Stomach (tissue), 8 donors: ENCODE measurements at regions not wholly inside any gene's neighbourhood (a gene's known extent, or its start where the extent isn't known, plus 50 kb on each side); places are given as distances from the start of the nearest gene placed in this dataset.

Experiments
- DNase-seq, 2 donors: peaks; one replicate each; pipeline versions ENCODE4 v3.0.0 to v3.0.0-alpha.2; 2013 to 2019
- H3K27ac ChIP-seq, 5 donors: fragments of 200-600 bp in 4 of 5; sonication (generic) in 4 of 5; one replicate each; pipeline ENCODE4 v1.5.1; 2013 to 2019; ENCODE audit warnings: mild to moderate bottlenecking in 1 of 5, moderate library complexity in 1 of 5
- H3K27me3 ChIP-seq, 3 donors: fragments of 200-600 bp; sonication (generic); one replicate each; pipeline ENCODE4 v1.5.1; 2017 to 2019; ENCODE audit warnings: mixed run types in 1 of 3
- H3K36me3 ChIP-seq, 4 donors: fragments of 200-600 bp; sonication (generic); 1 replicate in 3 of 4; 2 replicates in 1 of 4; pipeline ENCODE4 v1.5.1; 2016 to 2019
- H3K4me1 ChIP-seq, 4 donors: fragments of 200-600 bp; sonication (generic); one replicate each; pipeline ENCODE4 v1.5.1; 2016 to 2019
- H3K4me3 ChIP-seq, 4 donors: fragments of 200-600 bp; sonication (generic) in 3 of 4; one replicate each; pipeline ENCODE4 v1.5.1; 2016 to 2019; ENCODE audit warnings: mild to moderate bottlenecking in 1 of 4
- H3K9me3 ChIP-seq, 4 donors: fragments of 200-600 bp; sonication (generic); one replicate each; pipeline ENCODE4 v1.5.1; 2016 to 2019
- EP300 ChIP-seq: sonication (generic); formaldehyde crosslinking; IDR thresholded peaks from one replicate; pipeline ENCODE4 v1.6.1; 2017; ENCODE audit warnings: antibody characterized with exemption
- POLR2A ChIP-seq, 4 donors: fragments of 450-650 bp; IDR thresholded peaks; one replicate each; pipeline ENCODE4 v1.6.1; 2016; ENCODE audit warnings: antibody characterized with exemption in 4 of 4, control low read depth in 2 of 4, mild to moderate bottlenecking in 1 of 4, moderate library complexity in 1 of 4
- POLR2AphosphoS5 ChIP-seq, 3 donors: sonication (generic); formaldehyde crosslinking; IDR thresholded peaks; one replicate each; pipeline ENCODE4 v1.6.1; 2016; ENCODE audit warnings: antibody characterized with exemption in 3 of 3
- WGBS, 5 donors: extraction: QIAGEN DNeasy Blood & Tissue Kit in 3 of 5; methylation state at CpG; one replicate each; pipeline versions ENCODE4 v1.1.5 to v1.1.7; 2013 to 2018; 5-methylcytosine and 5-hydroxymethylcytosine counted together
- intact Hi-C: fragments of 100-400 bp; cut with DNase I; formaldehyde crosslinking; loops from one replicate; pipeline ENCODE4 v1.15.1; 2023; ENCODE audit warnings: low total_unique reads
- TF ChIP-seq, protein P1 (sequence below), 7 experiments: fragments of 450-650 bp in 4 of 7; fragments of 200-600 bp in 3 of 7; sonication (generic) in 3 of 7; IDR thresholded peaks; one replicate each; pipeline ENCODE4 v1.5.1; 2016 to 2019; ENCODE audit warnings: antibody characterized with exemption in 7 of 7, control low read depth in 2 of 7, mild to moderate bottlenecking in 1 of 7
- donor health status: healthy with polysubstance abuse.
- donor health status: Bipolar disorder and iron deficiency.
- donor health status: healthy.

DNA sequence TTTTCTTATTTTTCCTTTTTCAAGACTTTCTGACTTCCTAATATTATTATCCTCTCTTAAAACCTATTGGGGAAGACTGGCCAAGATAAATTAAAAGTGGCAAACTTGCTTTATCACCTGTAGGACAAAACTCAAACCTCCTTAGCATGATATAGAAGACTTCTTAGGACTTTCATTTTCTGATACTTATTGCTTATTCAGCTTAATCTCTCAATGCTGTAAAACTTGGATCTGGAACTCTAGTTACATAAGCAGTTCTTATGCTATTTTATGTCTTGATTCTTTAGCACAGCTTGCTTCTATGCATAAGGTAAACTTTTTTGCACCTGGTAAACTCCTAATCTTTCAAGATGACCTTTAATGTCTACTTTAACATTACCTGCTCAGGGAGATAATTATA, 382.3 kb upstream of the LRRC7 start:
- DNase-seq = no peak

DNA sequence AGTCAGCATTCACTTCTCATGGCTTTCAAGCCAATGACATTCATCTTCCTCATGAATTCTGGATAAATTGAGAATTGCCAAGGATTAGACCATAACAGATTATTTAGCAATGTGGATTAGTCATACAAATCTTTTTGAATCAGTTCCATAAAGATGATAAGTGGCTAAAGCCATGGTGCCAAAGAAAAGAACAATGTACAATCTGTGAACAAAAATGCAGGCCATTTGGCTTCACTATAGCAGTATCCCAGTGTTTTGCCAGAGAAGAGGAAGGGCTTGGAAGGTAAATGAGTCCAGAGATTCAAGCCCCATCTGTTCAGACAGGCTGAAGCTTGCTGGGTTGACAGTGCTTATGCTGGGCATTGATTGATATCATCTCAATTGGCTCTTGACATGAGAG, 376.4 kb upstream of the LRRC7 start:
- Histone ChIP-seq H3K4me3 (no peak overlapping the region), H3K27ac (no peak overlapping the region), H3K36me3 (no peaks in the 10 kb centered on the region), H3K9me3 (no peaks in the 10 kb centered on the region), H3K27me3 (no peaks in the 10 kb centered on the region), H3K4me1 (no peaks in the 10 kb centered on the region)
- intact Hi-C loops = no loop called here
- DNase-seq = peak in 1 of 2 donors; percentile 5
- TF ChIP-seq POLR2A (IDR thresholded peaks at IDR 0.05) = no peak
- TF ChIP-seq, protein P1, sequence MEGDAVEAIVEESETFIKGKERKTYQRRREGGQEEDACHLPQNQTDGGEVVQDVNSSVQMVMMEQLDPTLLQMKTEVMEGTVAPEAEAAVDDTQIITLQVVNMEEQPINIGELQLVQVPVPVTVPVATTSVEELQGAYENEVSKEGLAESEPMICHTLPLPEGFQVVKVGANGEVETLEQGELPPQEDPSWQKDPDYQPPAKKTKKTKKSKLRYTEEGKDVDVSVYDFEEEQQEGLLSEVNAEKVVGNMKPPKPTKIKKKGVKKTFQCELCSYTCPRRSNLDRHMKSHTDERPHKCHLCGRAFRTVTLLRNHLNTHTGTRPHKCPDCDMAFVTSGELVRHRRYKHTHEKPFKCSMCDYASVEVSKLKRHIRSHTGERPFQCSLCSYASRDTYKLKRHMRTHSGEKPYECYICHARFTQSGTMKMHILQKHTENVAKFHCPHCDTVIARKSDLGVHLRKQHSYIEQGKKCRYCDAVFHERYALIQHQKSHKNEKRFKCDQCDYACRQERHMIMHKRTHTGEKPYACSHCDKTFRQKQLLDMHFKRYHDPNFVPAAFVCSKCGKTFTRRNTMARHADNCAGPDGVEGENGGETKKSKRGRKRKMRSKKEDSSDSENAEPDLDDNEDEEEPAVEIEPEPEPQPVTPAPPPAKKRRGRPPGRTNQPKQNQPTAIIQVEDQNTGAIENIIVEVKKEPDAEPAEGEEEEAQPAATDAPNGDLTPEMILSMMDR (IDR thresholded peaks at IDR 0.05) = no peak
- TF ChIP-seq EP300 = no peak
- no peak for TF ChIP-seq POLR2AphosphoS5 (IDR thresholded peaks at IDR 0.05)

More for the DNA sequence above, 382.3 kb upstream of the LRRC7 start:
- Histone ChIP-seq H3K27ac (no peak overlapping the region), H3K4me1 (no peaks in the 10 kb centered on the region), H3K9me3 (no peaks in the 10 kb centered on the region), H3K36me3 (no peaks in the 10 kb centered on the region), H3K4me3 (no peak overlapping the region), H3K27me3 (no peaks in the 10 kb centered on the region)
- no peak for TF ChIP-seq POLR2AphosphoS5 (IDR thresholded peaks at IDR 0.05)
- intact Hi-C loops = no loop called here

DNA sequence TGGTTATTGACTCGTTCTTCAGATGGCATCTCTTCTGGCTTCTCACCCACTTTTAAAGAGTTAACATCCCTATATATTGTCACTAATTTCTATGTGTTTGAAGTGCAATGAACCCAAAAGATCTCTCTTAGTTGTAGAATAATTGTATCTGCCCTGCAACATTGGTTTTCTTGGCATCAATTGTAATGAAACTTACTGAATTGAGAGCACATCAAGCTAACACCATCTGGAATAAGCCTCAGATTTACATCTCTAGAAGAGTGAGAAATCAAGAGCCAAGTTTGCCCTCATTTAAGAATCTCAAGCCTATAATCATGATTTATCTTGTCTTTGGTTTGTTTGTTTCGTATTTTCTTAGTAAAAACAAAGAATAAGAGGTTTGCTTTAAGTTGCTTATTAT, 372.6 kb upstream of the LRRC7 start:
- H3K9me3 ChIP-seq = no peaks in the 10 kb centered on the region
- H3K4me3 ChIP-seq = no peak overlapping the region
- intact Hi-C loops = no loop called here
- no peaks in the 10 kb centered on the region for H3K4me1 ChIP-seq
- 60 to 66% (median 63%) methylated on average over 2 of the region's 2 CpGs for WGBS, 5 donors
- no peak for DNase-seq
- H3K27me3 ChIP-seq = no peaks in the 10 kb centered on the region
- H3K27ac ChIP-seq = no peak overlapping the region
- TF ChIP-seq POLR2AphosphoS5 (IDR thresholded peaks at IDR 0.05) (no peak), EP300 (no peak), POLR2A (IDR thresholded peaks at IDR 0.05) (no peak)
- TF ChIP-seq, protein P1 (IDR thresholded peaks at IDR 0.05) = no peak
- no peaks in the 10 kb centered on the region for H3K36me3 ChIP-seq

DNA sequence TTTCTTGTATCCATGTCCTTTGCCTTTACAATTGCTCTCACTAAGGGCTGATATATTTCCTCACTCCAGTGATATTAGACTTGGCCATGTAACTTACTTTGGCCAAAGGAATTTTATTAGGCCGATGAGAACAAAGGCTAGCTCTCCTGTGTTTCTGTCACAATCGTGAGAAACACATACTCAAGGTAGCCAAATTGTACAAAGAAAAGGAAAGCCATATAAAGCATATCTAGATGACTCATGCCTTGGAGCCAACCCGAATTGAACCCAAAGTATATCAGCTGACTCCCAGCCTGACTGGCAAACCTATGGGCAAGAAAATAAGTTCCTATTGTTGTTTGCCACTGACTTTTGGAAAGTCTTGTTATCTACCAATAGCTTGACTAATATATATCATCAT, 371.7 kb upstream of the LRRC7 start:
- Histone ChIP-seq H3K27me3 (no peaks in the 10 kb centered on the region), H3K27ac (no peak overlapping the region), H3K9me3 (no peaks in the 10 kb centered on the region), H3K4me3 (no peak overlapping the region), H3K36me3 (no peaks in the 10 kb centered on the region), H3K4me1 (no peaks in the 10 kb centered on the region)
- no peak for DNase-seq
- intact Hi-C loops = no loop called here
- no peak for TF ChIP-seq POLR2A (IDR thresholded peaks at IDR 0.05)
- no peak for TF ChIP-seq POLR2AphosphoS5 (IDR thresholded peaks at IDR 0.05)
- no peak for TF ChIP-seq EP300
- TF ChIP-seq, protein P1 (IDR thresholded peaks at IDR 0.05) = no peak
- WGBS, 5 donors = 55 to 76% (median 67%) methylated on average over 3 of the region's 3 CpGs

DNA sequence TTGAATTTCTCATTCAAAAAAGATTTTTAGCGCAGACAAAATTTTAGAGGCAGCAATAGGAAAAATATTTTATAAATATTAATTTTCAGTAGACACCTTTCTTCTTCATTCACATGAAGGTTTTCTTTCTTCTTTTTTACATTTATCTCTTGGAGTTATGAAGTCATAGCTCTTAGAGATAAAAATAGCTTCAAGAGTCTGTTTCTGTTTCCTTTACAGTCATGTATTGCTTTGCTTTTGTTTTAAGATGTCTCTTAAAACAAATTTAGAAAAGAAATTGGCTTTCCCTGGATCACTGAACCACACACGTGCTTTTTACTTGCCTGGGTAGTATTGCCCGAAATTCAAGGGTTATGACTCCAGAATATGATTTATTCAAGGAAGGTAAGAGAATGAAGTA, 369.9 kb upstream of the LRRC7 start:
- no peak for TF ChIP-seq EP300
- 65 to 80% (median 72%) methylated on average over 3 of the region's 3 CpGs for WGBS, 5 donors
- intact Hi-C loops = no loop called here
- Histone ChIP-seq H3K36me3 (no peaks in the 10 kb centered on the region), H3K4me1 (no peaks in the 10 kb centered on the region), H3K27ac (no peak overlapping the region), H3K9me3 (no peaks in the 10 kb centered on the region), H3K4me3 (no peak overlapping the region), H3K27me3 (no peaks in the 10 kb centered on the region)
- DNase-seq = no peak

DNA sequence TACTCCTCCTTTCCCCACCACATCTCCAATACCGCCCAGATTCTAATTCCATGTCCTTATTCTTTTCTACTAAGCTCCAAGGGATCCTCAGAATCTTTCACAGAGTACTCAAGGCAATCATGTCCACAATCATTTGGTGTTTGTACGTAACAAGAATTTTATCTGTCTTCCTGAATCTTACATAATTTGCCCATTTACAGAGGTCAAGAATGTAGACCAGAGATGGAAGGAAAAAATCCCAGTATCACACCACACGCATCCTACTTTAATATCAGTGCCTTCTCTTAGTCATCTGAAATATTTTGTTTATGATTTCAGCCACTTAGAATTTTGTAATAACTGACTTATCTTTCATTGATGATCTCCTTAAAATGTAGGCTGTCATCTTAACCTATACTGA, 366.0 kb upstream of the LRRC7 start:
- no peak overlapping the region for H3K27ac ChIP-seq
- TF ChIP-seq, protein P1 (IDR thresholded peaks at IDR 0.05) = no peak
- TF ChIP-seq POLR2AphosphoS5 (IDR thresholded peaks at IDR 0.05) (no peak), POLR2A (IDR thresholded peaks at IDR 0.05) (no peak), EP300 (no peak)
- H3K4me3 ChIP-seq = no peak overlapping the region
- no peak for DNase-seq
- peaks cover 0 to 19% (median 14%) of the 10 kb centered on the region in 4 donors for H3K9me3 ChIP-seq
- H3K36me3 ChIP-seq = no peaks in the 10 kb centered on the region
- no peaks in the 10 kb centered on the region for H3K27me3 ChIP-seq
- H3K4me1 ChIP-seq = no peaks in the 10 kb centered on the region
- 78 to 87% (median 82%) methylated on average over 3 of the region's 3 CpGs for WGBS, 5 donors
- intact Hi-C loops = no loop called here
